ENCODE measurements at regions not wholly inside any gene's neighbourhood (a gene's known extent, or its start where the extent isn't known, plus 50 kb on each side); places are given as distances from the start of the nearest gene placed in this dataset.

GRCh38 chr11:72519220-72519881, 85.0 kb upstream of the CLPB start:
- TF ChIP-seq CTCF (IDR thresholded peaks at IDR 0.05; ENCODE audit: borderline replicate concordance) = no peak
- H3K27me3 ChIP-seq (ENCODE audit: low read depth) = peaks cover 5% of the 10 kb centered on the region
- no peak overlapping the region for H3K27ac ChIP-seq (replicated peaks)
- no peaks in the 10 kb centered on the region for H3K36me3 ChIP-seq
- peaks cover 9% of the 10 kb centered on the region for H3K9me3 ChIP-seq (replicated peaks)
- H3K4me3 ChIP-seq = peak overlapping the region; percentile 3
- no peaks in the 10 kb centered on the region for H3K4me1 ChIP-seq
- intact Hi-C loops (cut with micrococcal nuclease) = no loop called here
- DNase-seq = no peak

- intact Hi-C loops (cut with micrococcal nuclease) = no loop called here
- H3K9me3 ChIP-seq (replicated peaks) = peaks cover 38% of the 10 kb centered on the region
Observed at GRCh38 chr11:72514331-72514730, 80.0 kb upstream of the CLPB start.

GRCh38 chr11:72513411-72513810, 79.1 kb upstream of the CLPB start:
- Histone ChIP-seq H3K4me3 (no peak overlapping the region), H3K27me3 (ENCODE audit: low read depth) (peaks cover 5% of the 10 kb centered on the region), H3K4me1 (no peaks in the 10 kb centered on the region), H3K9me3 (replicated peaks) (peaks cover 47% of the 10 kb centered on the region), H3K27ac (replicated peaks) (no peak overlapping the region), H3K36me3 (no peaks in the 10 kb centered on the region)
- no peak for DNase-seq
- no peak for TF ChIP-seq CTCF (IDR thresholded peaks at IDR 0.05; ENCODE audit: borderline replicate concordance)
- intact Hi-C loops (cut with micrococcal nuclease) = no loop called here

More at GRCh38 chr11:72514331-72514730, 80.0 kb upstream of the CLPB start:
- Histone ChIP-seq H3K4me1 (no peaks in the 10 kb centered on the region), H3K27ac (replicated peaks) (no peak overlapping the region), H3K4me3 (no peak overlapping the region), H3K27me3 (ENCODE audit: low read depth) (peaks cover 5% of the 10 kb centered on the region), H3K36me3 (no peaks in the 10 kb centered on the region)
- no peak for TF ChIP-seq CTCF (IDR thresholded peaks at IDR 0.05; ENCODE audit: borderline replicate concordance)
- no peak for DNase-seq

GRCh38 chr11:72512956-72513355, 78.6 kb upstream of the CLPB start:
- H3K4me3 ChIP-seq = no peak overlapping the region
- H3K4me1 ChIP-seq = no peaks in the 10 kb centered on the region
- H3K27me3 ChIP-seq (ENCODE audit: low read depth) = peaks cover 5% of the 10 kb centered on the region
- H3K9me3 ChIP-seq (replicated peaks) = peaks cover 52% of the 10 kb centered on the region
- no peak for DNase-seq
- no peak overlapping the region for H3K27ac ChIP-seq (replicated peaks)
- H3K36me3 ChIP-seq = no peaks in the 10 kb centered on the region
- TF ChIP-seq CTCF (IDR thresholded peaks at IDR 0.05; ENCODE audit: borderline replicate concordance) = no peak
- intact Hi-C loops (cut with micrococcal nuclease) = no loop called here

GRCh38 chr11:72511393-72512047, 77.2 kb upstream of the CLPB start:
- intact Hi-C loops (cut with micrococcal nuclease) = no loop called here
- Histone ChIP-seq H3K27ac (replicated peaks) (no peak overlapping the region), H3K27me3 (ENCODE audit: low read depth) (peaks cover 8% of the 10 kb centered on the region), H3K9me3 (replicated peaks) (peaks cover 60% of the 10 kb centered on the region), H3K4me1 (no peaks in the 10 kb centered on the region), H3K4me3 (no peak overlapping the region), H3K36me3 (no peaks in the 10 kb centered on the region)
- no peak for TF ChIP-seq CTCF (IDR thresholded peaks at IDR 0.05; ENCODE audit: borderline replicate concordance)
- no peak for DNase-seq

Measured in left ventricle myocardium inferior (tissue), 1 donor.